GM08714 (cell line): ENCODE measurements at regions not wholly inside any gene's neighbourhood (a gene's known extent, or its start where the extent isn't known, plus 50 kb on each side); places are given as distances from the start of the nearest gene placed in this dataset.

Experiments
- H3K4me3 ChIP-seq: fragments of 200-500 bp; sonication (Bioruptor generic); 2 replicates; pipeline ENCODE4 v1.5.1; 2014; ENCODE audit warnings: mild to moderate bottlenecking, low read length, inconsistent platforms
- ZNF274 ChIP-seq: IDR thresholded peaks from 2 replicates; pipeline ENCODE4 v1.6.1; 2012; ENCODE audit warnings: mild to moderate bottlenecking, low read depth, low read length

GRCh38 chr10:30127120-30127541 is 67.7 kb upstream of the JCAD start:
- no peak for TF ChIP-seq ZNF274

GRCh38 chr10:30125496-30125895 is 66.1 kb upstream of the JCAD start:
- no peak for TF ChIP-seq ZNF274
- H3K4me3 ChIP-seq, result no peak overlapping the region

More at GRCh38 chr10:30127120-30127541, 67.7 kb upstream of the JCAD start:
- no peak overlapping the region for H3K4me3 ChIP-seq

- H3K4me3 ChIP-seq, result no peak overlapping the region
- TF ChIP-seq ZNF274, result no peak
These were observed 65.3 kb upstream of the JCAD start for GRCh38 chr10:30124704-30125103.

GRCh38 chr10:30121401-30121800 is 62.0 kb upstream of the JCAD start:
- TF ChIP-seq ZNF274, result no peak
- H3K4me3 ChIP-seq, result no peak overlapping the region

GRCh38 chr10:30118590-30118989 is 59.2 kb upstream of the JCAD start:
- no peak for TF ChIP-seq ZNF274
- no peak overlapping the region for H3K4me3 ChIP-seq

GRCh38 chr10:30117812-30118501 is 58.6 kb upstream of the JCAD start:
- H3K4me3 ChIP-seq, result no peak overlapping the region
- no peak for TF ChIP-seq ZNF274

- no peak for TF ChIP-seq ZNF274
- H3K4me3 ChIP-seq, result no peak overlapping the region
These were observed 56.7 kb upstream of the JCAD start for GRCh38 chr10:30116041-30116491.

- H3K4me3 ChIP-seq, result no peak overlapping the region
- TF ChIP-seq ZNF274, result no peak
These were observed 56.2 kb upstream of the JCAD start for GRCh38 chr10:30115626-30115940.

- H3K4me3 ChIP-seq, result no peak overlapping the region
- no peak for TF ChIP-seq ZNF274
These were observed 55.7 kb upstream of the JCAD start for GRCh38 chr10:30114881-30115625.

- no peak for TF ChIP-seq ZNF274
- no peak overlapping the region for H3K4me3 ChIP-seq
These were observed 55.0 kb upstream of the JCAD start for GRCh38 chr10:30114401-30114800.

GRCh38 chr10:30111340-30112022 is 52.1 kb upstream of the JCAD start:
- no peak overlapping the region for H3K4me3 ChIP-seq
- TF ChIP-seq ZNF274, result no peak
